HCT116 (cell line): ENCODE measurements at regions not wholly inside any gene's neighbourhood (a gene's known extent, or its start where the extent isn't known, plus 50 kb on each side); places are given as distances from the start of the nearest gene placed in this dataset.

Experiments used
- CEBPB ChIP-seq: IDR thresholded peaks from 2 replicates; pipeline ENCODE4 v1.6.1; 2012; ENCODE audit warnings: low read depth
- EZH2 ChIP-seq: fragments of 200-600 bp; sonication (generic); IDR thresholded peaks from 2 replicates; pipeline ENCODE4 v1.6.1; 2017; ENCODE audit warnings: antibody characterized with exemption, mixed run types
- EZH2phosphoT487 ChIP-seq: fragments of 200-600 bp; IDR thresholded peaks from 2 replicates; pipeline ENCODE4 v1.6.1; 2018; ENCODE audit warnings: antibody characterized with exemption, borderline replicate concordance
- JUND ChIP-seq: IDR thresholded peaks from 2 replicates; pipeline ENCODE4 v1.6.1; 2012
- POLR2A ChIP-seq: IDR thresholded peaks from 2 replicates; pipeline ENCODE4 v1.7.0; 2011; ENCODE audit warnings: borderline replicate concordance; ENCODE audit not compliant: insufficient read depth, insufficient read length; ENCODE audit errors: extremely low read depth
- POLR2AphosphoS5 ChIP-seq: IDR thresholded peaks from 2 replicates; pipeline ENCODE4 v1.6.1; 2011; ENCODE audit warnings: mild to moderate bottlenecking, low read depth, low read length, moderate library complexity
- SIN3A ChIP-seq: IDR thresholded peaks from 2 replicates; pipeline ENCODE4 v1.6.1; 2012; ENCODE audit warnings: low read depth
- SP1 ChIP-seq: IDR thresholded peaks from 2 replicates; pipeline ENCODE4 v1.6.1; 2012; ENCODE audit warnings: low read depth
- TCF7L2 ChIP-seq: IDR thresholded peaks from 2 replicates; pipeline ENCODE4 v1.7.0; 2011; ENCODE audit warnings: borderline replicate concordance, inconsistent platforms; ENCODE audit not compliant: insufficient read depth, insufficient read length; ENCODE audit errors: extremely low read depth
- ZNF274 ChIP-seq: fragments of 200-500 bp; sonication (Bioruptor generic); IDR thresholded peaks from 2 replicates; pipeline ENCODE4 v1.6.1; 2014; ENCODE audit warnings: mild to moderate bottlenecking, low read depth, low read length, inconsistent platforms
- TF ChIP-seq, protein P1 (sequence below), 3 experiments: fragments of 200-600 bp in 1 of 3; sonication (generic) in 1 of 3; IDR thresholded peaks in 2 of 3; conservative IDR thresholded peaks in 1 of 3; 2 replicates each; pipeline ENCODE4 v1.5.1; 2012 to 2017; ENCODE audit warnings: low read depth in 2 of 3, low read length in 2 of 3, antibody characterized with exemption in 1 of 3, borderline replicate concordance in 1 of 3, control low read depth in 1 of 3, mild to moderate bottlenecking in 1 of 3, mixed read lengths in 1 of 3, mixed run types in 1 of 3, moderate library complexity in 1 of 3; ENCODE audit not compliant: insufficient read depth in 1 of 3
- TF ChIP-seq, protein P2 (sequence below): IDR thresholded peaks from 2 replicates; pipeline ENCODE4 v1.6.1; 2012; ENCODE audit warnings: low read depth
- TF ChIP-seq, protein P3 (sequence below): IDR thresholded peaks from 2 replicates; pipeline ENCODE4 v1.6.1; 2012
- TF ChIP-seq, protein P4 (sequence below): IDR thresholded peaks from 2 replicates; pipeline ENCODE4 v1.6.1; 2012

DNA sequence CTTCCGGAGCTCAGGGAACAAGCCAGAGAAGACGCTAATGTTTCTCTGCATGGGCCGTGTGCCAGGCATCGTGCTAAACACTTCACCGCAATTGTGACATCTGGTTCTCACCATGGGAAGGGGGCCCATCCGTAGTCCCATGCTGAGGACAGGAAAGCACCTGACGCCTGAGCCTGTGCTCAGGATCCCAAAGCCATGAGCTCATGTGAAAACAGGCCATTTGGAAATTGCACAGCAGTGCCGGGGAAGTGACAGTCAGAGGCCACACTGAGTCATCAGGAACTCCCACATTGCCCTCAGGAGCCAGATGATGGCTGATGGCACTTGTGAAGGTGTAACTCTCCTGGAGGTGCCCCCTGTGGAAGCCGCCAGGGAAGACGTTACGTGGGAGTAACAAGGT, 141.0 kb downstream of the INHBB start:
- no peak for TF ChIP-seq EZH2phosphoT487
- no peak for TF ChIP-seq POLR2AphosphoS5
- TF ChIP-seq, protein P1, sequence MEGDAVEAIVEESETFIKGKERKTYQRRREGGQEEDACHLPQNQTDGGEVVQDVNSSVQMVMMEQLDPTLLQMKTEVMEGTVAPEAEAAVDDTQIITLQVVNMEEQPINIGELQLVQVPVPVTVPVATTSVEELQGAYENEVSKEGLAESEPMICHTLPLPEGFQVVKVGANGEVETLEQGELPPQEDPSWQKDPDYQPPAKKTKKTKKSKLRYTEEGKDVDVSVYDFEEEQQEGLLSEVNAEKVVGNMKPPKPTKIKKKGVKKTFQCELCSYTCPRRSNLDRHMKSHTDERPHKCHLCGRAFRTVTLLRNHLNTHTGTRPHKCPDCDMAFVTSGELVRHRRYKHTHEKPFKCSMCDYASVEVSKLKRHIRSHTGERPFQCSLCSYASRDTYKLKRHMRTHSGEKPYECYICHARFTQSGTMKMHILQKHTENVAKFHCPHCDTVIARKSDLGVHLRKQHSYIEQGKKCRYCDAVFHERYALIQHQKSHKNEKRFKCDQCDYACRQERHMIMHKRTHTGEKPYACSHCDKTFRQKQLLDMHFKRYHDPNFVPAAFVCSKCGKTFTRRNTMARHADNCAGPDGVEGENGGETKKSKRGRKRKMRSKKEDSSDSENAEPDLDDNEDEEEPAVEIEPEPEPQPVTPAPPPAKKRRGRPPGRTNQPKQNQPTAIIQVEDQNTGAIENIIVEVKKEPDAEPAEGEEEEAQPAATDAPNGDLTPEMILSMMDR (IDR thresholded peaks at IDR 0.05 in 2 of 3, conservative IDR thresholded peaks at IDR 0.05 in 1 of 3; ENCODE audit: borderline replicate concordance in 1 of 3, insufficient read depth in 1 of 3, low read depth in 2 of 3, low read length in 2 of 3): no peak
- no peak for TF ChIP-seq JUND
- TF ChIP-seq EZH2: no peak
- no peak for TF ChIP-seq POLR2A
- no peak for TF ChIP-seq CEBPB
- no peak for TF ChIP-seq ZNF274
- no peak for TF ChIP-seq SP1
- no peak for TF ChIP-seq SIN3A
- TF ChIP-seq TCF7L2: no peak
- TF ChIP-seq, protein P2, sequence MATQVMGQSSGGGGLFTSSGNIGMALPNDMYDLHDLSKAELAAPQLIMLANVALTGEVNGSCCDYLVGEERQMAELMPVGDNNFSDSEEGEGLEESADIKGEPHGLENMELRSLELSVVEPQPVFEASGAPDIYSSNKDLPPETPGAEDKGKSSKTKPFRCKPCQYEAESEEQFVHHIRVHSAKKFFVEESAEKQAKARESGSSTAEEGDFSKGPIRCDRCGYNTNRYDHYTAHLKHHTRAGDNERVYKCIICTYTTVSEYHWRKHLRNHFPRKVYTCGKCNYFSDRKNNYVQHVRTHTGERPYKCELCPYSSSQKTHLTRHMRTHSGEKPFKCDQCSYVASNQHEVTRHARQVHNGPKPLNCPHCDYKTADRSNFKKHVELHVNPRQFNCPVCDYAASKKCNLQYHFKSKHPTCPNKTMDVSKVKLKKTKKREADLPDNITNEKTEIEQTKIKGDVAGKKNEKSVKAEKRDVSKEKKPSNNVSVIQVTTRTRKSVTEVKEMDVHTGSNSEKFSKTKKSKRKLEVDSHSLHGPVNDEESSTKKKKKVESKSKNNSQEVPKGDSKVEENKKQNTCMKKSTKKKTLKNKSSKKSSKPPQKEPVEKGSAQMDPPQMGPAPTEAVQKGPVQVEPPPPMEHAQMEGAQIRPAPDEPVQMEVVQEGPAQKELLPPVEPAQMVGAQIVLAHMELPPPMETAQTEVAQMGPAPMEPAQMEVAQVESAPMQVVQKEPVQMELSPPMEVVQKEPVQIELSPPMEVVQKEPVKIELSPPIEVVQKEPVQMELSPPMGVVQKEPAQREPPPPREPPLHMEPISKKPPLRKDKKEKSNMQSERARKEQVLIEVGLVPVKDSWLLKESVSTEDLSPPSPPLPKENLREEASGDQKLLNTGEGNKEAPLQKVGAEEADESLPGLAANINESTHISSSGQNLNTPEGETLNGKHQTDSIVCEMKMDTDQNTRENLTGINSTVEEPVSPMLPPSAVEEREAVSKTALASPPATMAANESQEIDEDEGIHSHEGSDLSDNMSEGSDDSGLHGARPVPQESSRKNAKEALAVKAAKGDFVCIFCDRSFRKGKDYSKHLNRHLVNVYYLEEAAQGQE: no peak
- TF ChIP-seq, protein P3, sequence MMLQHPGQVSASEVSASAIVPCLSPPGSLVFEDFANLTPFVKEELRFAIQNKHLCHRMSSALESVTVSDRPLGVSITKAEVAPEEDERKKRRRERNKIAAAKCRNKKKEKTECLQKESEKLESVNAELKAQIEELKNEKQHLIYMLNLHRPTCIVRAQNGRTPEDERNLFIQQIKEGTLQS: no peak
- TF ChIP-seq, protein P4, sequence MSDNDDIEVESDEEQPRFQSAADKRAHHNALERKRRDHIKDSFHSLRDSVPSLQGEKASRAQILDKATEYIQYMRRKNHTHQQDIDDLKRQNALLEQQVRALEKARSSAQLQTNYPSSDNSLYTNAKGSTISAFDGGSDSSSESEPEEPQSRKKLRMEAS: no peak
